Stimulated activated naive CD4-positive, alpha-beta T cell treated with Interleukin-2 at 50 U/mL for 16 hours (primary cell): ENCODE measurements at regions not wholly inside any gene's neighbourhood (a gene's known extent, or its start where the extent isn't known, plus 50 kb on each side); places are given as distances from the start of the nearest gene placed in this dataset.
"Not testable (repeated sequence)": the region's sequence is repeated elsewhere in the genome, so short reads cannot be mapped to it uniquely, and the experiment has no call there.

Experiments
- DNase-seq: peaks from one replicate; lab custom pipeline; 2025; lab: John Stamatoyannopoulos, UW

DNA sequence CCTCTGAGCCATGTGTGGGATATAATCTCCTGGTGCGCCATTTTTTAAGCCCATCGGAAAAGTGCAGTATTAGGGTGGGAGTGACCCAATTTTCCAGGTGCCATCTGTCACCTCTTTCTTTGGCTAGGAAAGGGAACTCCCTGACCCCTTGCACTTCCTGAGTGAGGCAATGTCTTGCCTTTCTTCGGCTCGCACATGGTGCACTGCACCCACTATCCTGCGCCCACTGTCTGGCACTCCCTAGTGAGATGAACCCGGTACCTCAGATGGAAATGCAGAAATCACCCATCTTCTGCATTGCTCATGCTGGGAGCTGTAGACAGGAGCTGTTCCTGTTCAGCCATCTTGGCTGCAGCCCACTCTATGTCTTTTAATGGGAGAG, 64.7 kb downstream of the OR13A1 start:
- not testable (repeated sequence) for DNase-seq
